SJSA1 (cell line): ENCODE measurements at regions not wholly inside any gene's neighbourhood (a gene's known extent, or its start where the extent isn't known, plus 50 kb on each side); places are given as distances from the start of the nearest gene placed in this dataset.
A peak's percentile ranks its signal among the peaks of the same experiment; 100 is the strongest.

Experiments
- DNase-seq, 2 experiments: peaks; one replicate each; pipeline ENCODE4 v3.0.0-alpha.2; 2015 to 2020; ENCODE audit warnings: low spot score in 2 of 2, low read depth in 1 of 2
- H3K27ac ChIP-seq: fragments of 250-450 bp; sonication (Bioruptor Pico); 2 replicates; pipeline ENCODE4 v1.5.1; 2020; ENCODE audit warnings: mild to moderate bottlenecking, moderate library complexity
- H3K27me3 ChIP-seq: fragments of 250-450 bp; sonication (Bioruptor Pico); replicated peaks from 2 replicates; pipeline ENCODE4 v1.5.1; 2020; ENCODE audit warnings: mild to moderate bottlenecking, moderate library complexity
- H3K36me3 ChIP-seq: fragments of 250-450 bp; sonication (Bioruptor Pico); 2 replicates; pipeline ENCODE4 v1.5.1; 2020; ENCODE audit warnings: mild to moderate bottlenecking
- H3K4me1 ChIP-seq: fragments of 250-450 bp; sonication (Bioruptor Pico); replicated peaks from 2 replicates; pipeline ENCODE4 v1.6.1; 2021; ENCODE audit warnings: mild to moderate bottlenecking
- H3K4me3 ChIP-seq: fragments of 250-450 bp; sonication (Bioruptor Pico); 2 replicates; pipeline ENCODE4 v1.5.1; 2020; ENCODE audit warnings: mild to moderate bottlenecking
- H3K9me3 ChIP-seq: fragments of 250-450 bp; sonication (Bioruptor Pico); replicated peaks from 2 replicates; pipeline ENCODE4 v1.5.1; 2020; ENCODE audit warnings: mild to moderate bottlenecking

GRCh38 chr2:136062066-136062837, 55.7 kb downstream of the CXCR4 start:
- 0 out of 2 replicates have a peak overlapping the region, but pooled peaks have one; percentile 86 for H3K27ac ChIP-seq
- DNase-seq: no peak
- no peaks in the 10 kb centered on the region for H3K27me3 ChIP-seq

GRCh38 chr2:136060416-136060815, 57.5 kb downstream of the CXCR4 start:
- Histone ChIP-seq H3K27ac (peak overlapping the region; percentile 86), H3K4me3 (no peak overlapping the region), H3K27me3 (no peaks in the 10 kb centered on the region), H3K36me3 (no peaks in the 10 kb centered on the region), H3K9me3 (no peaks in the 10 kb centered on the region), H3K4me1 (peaks cover 26% of the 10 kb centered on the region)
- peak; percentile 88 to 91 for DNase-seq

More at GRCh38 chr2:136062066-136062837, 55.7 kb downstream of the CXCR4 start:
- Histone ChIP-seq H3K4me1 (peaks cover 27% of the 10 kb centered on the region), H3K36me3 (no peaks in the 10 kb centered on the region), H3K4me3 (no peak overlapping the region), H3K9me3 (no peaks in the 10 kb centered on the region)

GRCh38 chr2:136059036-136059472, 58.9 kb downstream of the CXCR4 start:
- no peak overlapping the region for H3K27ac ChIP-seq
- H3K4me1 ChIP-seq: peaks cover 21% of the 10 kb centered on the region
- no peaks in the 10 kb centered on the region for H3K9me3 ChIP-seq
- no peak overlapping the region for H3K4me3 ChIP-seq
- no peaks in the 10 kb centered on the region for H3K36me3 ChIP-seq
- DNase-seq: no peak
- no peaks in the 10 kb centered on the region for H3K27me3 ChIP-seq

GRCh38 chr2:136058262-136058661, 59.7 kb downstream of the CXCR4 start:
- H3K27ac ChIP-seq: no peak overlapping the region
- peaks cover 21% of the 10 kb centered on the region for H3K4me1 ChIP-seq
- H3K9me3 ChIP-seq: no peaks in the 10 kb centered on the region
- no peaks in the 10 kb centered on the region for H3K27me3 ChIP-seq
- no peak overlapping the region for H3K4me3 ChIP-seq
- DNase-seq: no peak
- H3K36me3 ChIP-seq: no peaks in the 10 kb centered on the region

- Histone ChIP-seq H3K4me1 (peaks cover 21% of the 10 kb centered on the region), H3K27me3 (no peaks in the 10 kb centered on the region), H3K9me3 (no peaks in the 10 kb centered on the region), H3K27ac (no peak overlapping the region), H3K36me3 (no peaks in the 10 kb centered on the region), H3K4me3 (no peak overlapping the region)
- DNase-seq: no peak
Observed at GRCh38 chr2:136057802-136058140, 60.2 kb downstream of the CXCR4 start.

GRCh38 chr2:136057023-136057801, 60.7 kb downstream of the CXCR4 start:
- no peak for DNase-seq
- H3K9me3 ChIP-seq: no peaks in the 10 kb centered on the region
- H3K4me3 ChIP-seq: no peak overlapping the region
- no peaks in the 10 kb centered on the region for H3K36me3 ChIP-seq
- no peaks in the 10 kb centered on the region for H3K27me3 ChIP-seq
- H3K27ac ChIP-seq: no peak overlapping the region
- H3K4me1 ChIP-seq: peaks cover 21% of the 10 kb centered on the region

- H3K27me3 ChIP-seq: no peaks in the 10 kb centered on the region
- H3K4me1 ChIP-seq: peaks cover 16% of the 10 kb centered on the region
- H3K9me3 ChIP-seq: no peaks in the 10 kb centered on the region
- H3K27ac ChIP-seq: no peak overlapping the region
- H3K36me3 ChIP-seq: no peaks in the 10 kb centered on the region
- H3K4me3 ChIP-seq: no peak overlapping the region
- no peak for DNase-seq
Observed at GRCh38 chr2:136055929-136056688, 61.8 kb downstream of the CXCR4 start.

- no peaks in the 10 kb centered on the region for H3K9me3 ChIP-seq
- H3K4me1 ChIP-seq: peaks cover 3% of the 10 kb centered on the region
- no peak for DNase-seq
- H3K27me3 ChIP-seq: no peaks in the 10 kb centered on the region
- H3K27ac ChIP-seq: no peak overlapping the region
- no peak overlapping the region for H3K4me3 ChIP-seq
- no peaks in the 10 kb centered on the region for H3K36me3 ChIP-seq
Observed at GRCh38 chr2:136054856-136055255, 63.1 kb downstream of the CXCR4 start.

GRCh38 chr2:136052369-136053362, 65.3 kb downstream of the CXCR4 start:
- H3K9me3 ChIP-seq: no peaks in the 10 kb centered on the region
- H3K36me3 ChIP-seq: no peaks in the 10 kb centered on the region
- no peak overlapping the region for H3K4me3 ChIP-seq
- no peak overlapping the region for H3K27ac ChIP-seq
- no peak for DNase-seq
- no peaks in the 10 kb centered on the region for H3K4me1 ChIP-seq
- no peaks in the 10 kb centered on the region for H3K27me3 ChIP-seq

- Histone ChIP-seq H3K27me3 (no peaks in the 10 kb centered on the region), H3K4me1 (no peaks in the 10 kb centered on the region), H3K27ac (no peak overlapping the region), H3K36me3 (no peaks in the 10 kb centered on the region), H3K9me3 (no peaks in the 10 kb centered on the region), H3K4me3 (no peak overlapping the region)
- no peak for DNase-seq
Observed at GRCh38 chr2:136051725-136052048, 66.3 kb upstream of the DARS1 start.

- no peak for DNase-seq
- H3K4me1 ChIP-seq: no peaks in the 10 kb centered on the region
Observed at GRCh38 chr2:136051001-136051724, 65.7 kb upstream of the DARS1 start.

GRCh38 chr2:136049991-136050920, 64.8 kb upstream of the DARS1 start:
- H3K27me3 ChIP-seq: no peaks in the 10 kb centered on the region
- no peak overlapping the region for H3K27ac ChIP-seq
- no peaks in the 10 kb centered on the region for H3K4me1 ChIP-seq
- H3K4me3 ChIP-seq: no peak overlapping the region
- no peaks in the 10 kb centered on the region for H3K36me3 ChIP-seq
- no peaks in the 10 kb centered on the region for H3K9me3 ChIP-seq
- no peak for DNase-seq

More at GRCh38 chr2:136051001-136051724, 65.7 kb upstream of the DARS1 start:
- Histone ChIP-seq H3K27ac (no peak overlapping the region), H3K27me3 (no peaks in the 10 kb centered on the region), H3K36me3 (no peaks in the 10 kb centered on the region), H3K9me3 (no peaks in the 10 kb centered on the region), H3K4me3 (no peak overlapping the region)
